ENCODE measurements at regions not wholly inside any gene's neighbourhood (a gene's known extent, or its start where the extent isn't known, plus 50 kb on each side); places are given as distances from the start of the nearest gene placed in this dataset.

GRCh38 chr1:110752941-110753725, 78.4 kb upstream of the KCNA3 start:
- TF ChIP-seq CTCF (IDR thresholded peaks at IDR 0.05; ENCODE audit: low read depth, low read length) (no peak), EZH2phosphoT487 (IDR thresholded peaks at IDR 0.05; ENCODE audit: low read depth) (no peak)

Measured in OCI-LY3 (cell line).